ENCODE measurements at regions not wholly inside any gene's neighbourhood (a gene's known extent, or its start where the extent isn't known, plus 50 kb on each side); places are given as distances from the start of the nearest gene placed in this dataset.

- TF ChIP-seq EZH2phosphoT487 (IDR thresholded peaks at IDR 0.05; ENCODE audit: low read depth) (no peak), CTCF (IDR thresholded peaks at IDR 0.05; ENCODE audit: low read depth, low read length) (no peak)
- H2AFZ ChIP-seq (ENCODE audit: low read depth, low read length) = no peak overlapping the region
- H3K4me1 ChIP-seq (ENCODE audit: low read length) = no peaks in the 10 kb centered on the region
- no peaks in the 10 kb centered on the region for H4K20me1 ChIP-seq (ENCODE audit: insufficient read depth, low read length)
- no peak overlapping the region for H3K27ac ChIP-seq (ENCODE audit: low read length)
- no peaks in the 10 kb centered on the region for H3K27me3 ChIP-seq (ENCODE audit: low read depth, low read length)
- H3K4me2 ChIP-seq (ENCODE audit: low read length) = no peak overlapping the region
- H3K36me3 ChIP-seq (replicated peaks; ENCODE audit: low read depth, low read length) = no peaks in the 10 kb centered on the region
- no peak overlapping the region for H3K9ac ChIP-seq (ENCODE audit: low read length)
- H3K4me3 ChIP-seq (ENCODE audit: low read length) = no peak overlapping the region
- H3K9me3 ChIP-seq (ENCODE audit: insufficient read depth, low read length) = no peaks in the 10 kb centered on the region
- H3K79me2 ChIP-seq (ENCODE audit: low read length) = no peaks in the 10 kb centered on the region
Measured at GRCh38 chr6:872570-873125, 179.7 kb upstream of the EXOC2 start.

- Histone ChIP-seq H3K9me3 (ENCODE audit: insufficient read depth, low read length) (no peaks in the 10 kb centered on the region), H3K9ac (ENCODE audit: low read length) (no peak overlapping the region), H3K27me3 (ENCODE audit: low read depth, low read length) (no peaks in the 10 kb centered on the region), H3K36me3 (replicated peaks; ENCODE audit: low read depth, low read length) (no peaks in the 10 kb centered on the region), H4K20me1 (ENCODE audit: insufficient read depth, low read length) (no peaks in the 10 kb centered on the region), H3K4me2 (ENCODE audit: low read length) (no peak overlapping the region), H3K4me1 (ENCODE audit: low read length) (peaks cover 2% of the 10 kb centered on the region; the same call in 1 of the 2 replicates), H3K27ac (ENCODE audit: low read length) (no peak overlapping the region), H3K4me3 (ENCODE audit: low read length) (no peak overlapping the region), H3K79me2 (ENCODE audit: low read length) (no peaks in the 10 kb centered on the region), H2AFZ (ENCODE audit: low read depth, low read length) (no peak overlapping the region)
- TF ChIP-seq CTCF (IDR thresholded peaks at IDR 0.05; ENCODE audit: low read depth, low read length) (no peak), EZH2phosphoT487 (IDR thresholded peaks at IDR 0.05; ENCODE audit: low read depth) (no peak)
Measured at GRCh38 chr6:871503-871902, 178.6 kb upstream of the EXOC2 start.

- TF ChIP-seq CTCF (IDR thresholded peaks at IDR 0.05; ENCODE audit: low read depth, low read length) (no peak), EZH2phosphoT487 (IDR thresholded peaks at IDR 0.05; ENCODE audit: low read depth) (no peak)
- no peaks in the 10 kb centered on the region for H3K27me3 ChIP-seq (ENCODE audit: low read depth, low read length)
Measured at GRCh38 chr6:870096-870495, 177.2 kb upstream of the EXOC2 start.

GRCh38 chr6:868201-868600 is 175.3 kb upstream of the EXOC2 start:
- no peak overlapping the region for H3K4me3 ChIP-seq (ENCODE audit: low read length)
- no peak overlapping the region for H2AFZ ChIP-seq (ENCODE audit: low read depth, low read length)
- H4K20me1 ChIP-seq (ENCODE audit: insufficient read depth, low read length) = no peaks in the 10 kb centered on the region
- H3K4me1 ChIP-seq (ENCODE audit: low read length) = peaks cover 8% of the 10 kb centered on the region; the same call in 1 of the 2 replicates
- H3K9me3 ChIP-seq (ENCODE audit: insufficient read depth, low read length) = no peaks in the 10 kb centered on the region
- TF ChIP-seq CTCF (IDR thresholded peaks at IDR 0.05; ENCODE audit: low read depth, low read length) (no peak), EZH2phosphoT487 (IDR thresholded peaks at IDR 0.05; ENCODE audit: low read depth) (no peak)
- no peaks in the 10 kb centered on the region for H3K79me2 ChIP-seq (ENCODE audit: low read length)
- H3K9ac ChIP-seq (ENCODE audit: low read length) = no peak overlapping the region
- no peak overlapping the region for H3K4me2 ChIP-seq (ENCODE audit: low read length)
- H3K27ac ChIP-seq (ENCODE audit: low read length) = no peak overlapping the region
- no peaks in the 10 kb centered on the region for H3K36me3 ChIP-seq (replicated peaks; ENCODE audit: low read depth, low read length)
- H3K27me3 ChIP-seq (ENCODE audit: low read depth, low read length) = no peaks in the 10 kb centered on the region

More at GRCh38 chr6:870096-870495, 177.2 kb upstream of the EXOC2 start:
- Histone ChIP-seq H3K79me2 (ENCODE audit: low read length) (no peaks in the 10 kb centered on the region), H3K4me1 (ENCODE audit: low read length) (peaks cover 8% of the 10 kb centered on the region; the same call in 1 of the 2 replicates), H2AFZ (ENCODE audit: low read depth, low read length) (no peak overlapping the region), H3K27ac (ENCODE audit: low read length) (no peak overlapping the region), H3K9me3 (ENCODE audit: insufficient read depth, low read length) (no peaks in the 10 kb centered on the region), H3K4me3 (ENCODE audit: low read length) (no peak overlapping the region), H3K36me3 (replicated peaks; ENCODE audit: low read depth, low read length) (no peaks in the 10 kb centered on the region), H4K20me1 (ENCODE audit: insufficient read depth, low read length) (no peaks in the 10 kb centered on the region), H3K9ac (ENCODE audit: low read length) (no peak overlapping the region), H3K4me2 (ENCODE audit: low read length) (no peak overlapping the region)
